B cell (primary cell): ENCODE measurements at regions not wholly inside any gene's neighbourhood (a gene's known extent, or its start where the extent isn't known, plus 50 kb on each side); places are given as distances from the start of the nearest gene placed in this dataset.

ENCODE experiments used
- ATAC-seq: fragments of 200-7000 bp; cut with Tn5 transposase; one replicate; pipeline ENCODE4 v1.10.0; 2021; ENCODE audit warnings: low read depth, mild to moderate bottlenecking, moderate number of reproducible peaks, moderate library complexity
- CTCF ChIA-PET: fragments of 350-600 bp; sonication (Branson Sonifier 250); formaldehyde crosslinking; loops from one replicate; lab custom pipeline; 2021; ENCODE audit warnings: antibody characterized with exemption, inconsistent platforms; lab: Charles Lee
- POLR2A ChIA-PET: fragments of 350-600 bp; sonication (Branson Sonifier 250); formaldehyde crosslinking; loops from one replicate; lab custom pipeline; 2021; ENCODE audit warnings: antibody characterized with exemption; lab: Charles Lee
- DNase-seq: peaks from one replicate; pipeline ENCODE4 v3.0.0; 2013
- H2AFZ ChIP-seq: 2 replicates; pipeline ENCODE4 v1.6.1; 2012; ENCODE audit warnings: mild to moderate bottlenecking, low read depth, low read length; ENCODE audit not compliant: insufficient read depth, poor library complexity, severe bottlenecking
- H3K27ac ChIP-seq, 2 donors: 1 replicate in 1 of 2; 2 replicates in 1 of 2; pipeline ENCODE4 v1.5.1; 2012 to 2013; ENCODE audit warnings: low read length in 2 of 2, mild to moderate bottlenecking in 2 of 2, moderate library complexity in 1 of 2
- H3K27me3 ChIP-seq, 4 experiments: fragments of 200-600 bp in 1 of 4; sonication (generic) in 1 of 4; replicated peaks in 1 of 4; 1 replicate in 2 of 4; 2 replicates in 2 of 4; pipeline versions ENCODE4 v1.6.1 to v1.7.0; 2013 to 2016; ENCODE audit warnings: low read length in 3 of 4, mild to moderate bottlenecking in 2 of 4, mixed read lengths in 1 of 4, moderate library complexity in 1 of 4; ENCODE audit not compliant: insufficient read depth in 4 of 4, control insufficient read depth in 3 of 4; ENCODE audit errors: control extremely low read depth in 1 of 4
- H3K36me3 ChIP-seq, 2 experiments: replicated peaks in 1 of 2; 1 replicate in 1 of 2; 2 replicates in 1 of 2; pipeline versions ENCODE4 v1.6.1 to v1.7.1; 2013; ENCODE audit warnings: low read length in 1 of 2; ENCODE audit not compliant: insufficient read depth in 2 of 2, control insufficient read depth in 1 of 2; ENCODE audit errors: control extremely low read depth in 1 of 2, extremely low read depth in 1 of 2
- H3K4me1 ChIP-seq, 2 donors: fragments of 200-600 bp in 1 of 2; sonication (generic) in 1 of 2; 1 replicate in 1 of 2; 2 replicates in 1 of 2; pipeline versions ENCODE4 v1.5.1 to v1.6.1; 2013 to 2017; ENCODE audit warnings: low read length in 2 of 2; ENCODE audit not compliant: control insufficient read depth in 2 of 2, insufficient read depth in 2 of 2
- H3K4me2 ChIP-seq: replicated peaks from 2 replicates; pipeline ENCODE3; 2012; ENCODE audit warnings: mild to moderate bottlenecking, low read depth, low read length; ENCODE audit not compliant: poor library complexity, severe bottlenecking
- H3K4me3 ChIP-seq, 5 experiments: fragments of 200-600 bp in 1 of 5; sonication (generic) in 1 of 5; 1 replicate in 3 of 5; 2 replicates in 2 of 5; pipeline versions ENCODE4 v1.5.1 to v1.7.0; 2011 to 2016; ENCODE audit warnings: low read length in 4 of 5, mild to moderate bottlenecking in 4 of 5, low read depth in 2 of 5, control low read depth in 1 of 5, moderate library complexity in 1 of 5; ENCODE audit not compliant: insufficient read depth in 1 of 5; ENCODE audit errors: control extremely low read depth in 1 of 5, extremely low read depth in 1 of 5
- H3K79me2 ChIP-seq: fragments of 200-600 bp; sonication (generic); one replicate; pipeline ENCODE4 v1.6.0; 2016; ENCODE audit warnings: low read length; ENCODE audit not compliant: control insufficient read depth, insufficient read depth
- H3K9ac ChIP-seq: fragments of 200-600 bp; sonication (generic); 2 replicates; pipeline ENCODE4 v1.6.1; 2017; ENCODE audit warnings: mild to moderate bottlenecking, low read length, moderate library complexity
- H3K9me3 ChIP-seq, 3 donors: one replicate each; pipeline versions ENCODE4 v1.6.1 to v1.7.1; 2013; ENCODE audit warnings: low read length in 2 of 3; ENCODE audit not compliant: control insufficient read depth in 2 of 3, insufficient read depth in 1 of 3; ENCODE audit errors: control extremely low read depth in 1 of 3
- H4K20me1 ChIP-seq: 2 replicates; pipeline ENCODE4 v1.6.0; 2012; ENCODE audit warnings: mild to moderate bottlenecking, low read length; ENCODE audit not compliant: insufficient read depth, control insufficient read depth, poor library complexity, severe bottlenecking
- H3K27ac Mint-ChIP-seq: one replicate; pipeline ENCODE4 v1.8.0; 2021; ENCODE audit warnings: mixed read lengths
- H3K27me3 Mint-ChIP-seq: one replicate; pipeline ENCODE4 v1.8.0; 2021; ENCODE audit warnings: mixed read lengths
- H3K4me1 Mint-ChIP-seq: one replicate; pipeline ENCODE4 v1.8.0; 2021; ENCODE audit warnings: mixed read lengths
- H3K4me3 Mint-ChIP-seq: one replicate; pipeline ENCODE4 v1.8.0; 2021; ENCODE audit warnings: mixed read lengths
- H3K9me3 Mint-ChIP-seq: one replicate; pipeline ENCODE4 v1.8.0; 2022; ENCODE audit warnings: mixed read lengths; ENCODE audit not compliant: insufficient read depth
- CTCF ChIP-seq: fragments of 200-600 bp; IDR thresholded peaks from one replicate; pipeline ENCODE4 v1.8.0; 2022; ENCODE audit warnings: antibody characterized with exemption, mild to moderate bottlenecking
- EZH2 ChIP-seq: IDR thresholded peaks from 2 replicates; pipeline ENCODE4 v1.6.1; 2012; ENCODE audit warnings: borderline replicate concordance, low read depth, mild to moderate bottlenecking, moderate library complexity, low read length; ENCODE audit not compliant: insufficient read depth, poor library complexity, severe bottlenecking
- WGBS: methylation state at CpG from one replicate; pipeline ENCODE4 v1.1.5; 2013; ENCODE audit warnings: missing lambda C conversion rate; ENCODE audit not compliant: insufficient coverage; 5-methylcytosine and 5-hydroxymethylcytosine counted together
- intact Hi-C: fragments of 100-400 bp; cut with micrococcal nuclease; formaldehyde crosslinking; loops from one replicate; pipeline ENCODE4 v1.10.0; 2022

GRCh38 chr16:9185381-9185780 lies 93.9 kb downstream of the HAPSTR1 start:
- H3K27ac Mint-ChIP-seq = no peak overlapping the region
- no peak overlapping the region for H3K27ac ChIP-seq
- intact Hi-C loops = no loop called here
- DNase-seq = no peak
- no peaks in the 10 kb centered on the region for H3K9me3 ChIP-seq
- H3K4me1 ChIP-seq = no peaks in the 10 kb centered on the region
- no peak overlapping the region for H2AFZ ChIP-seq
- ChIA-PET CTCF (no interaction called here), POLR2A (no interaction called here)
- no peak overlapping the region for H3K9ac ChIP-seq
- H3K27me3 ChIP-seq = no peaks in the 10 kb centered on the region
- no peaks in the 10 kb centered on the region for H3K36me3 ChIP-seq
- H3K27me3 Mint-ChIP-seq = peaks cover 9% of the 10 kb centered on the region
- ATAC-seq = no peak
- no peaks in the 10 kb centered on the region for H3K4me1 Mint-ChIP-seq
- H3K9me3 Mint-ChIP-seq = peaks cover 2% of the 10 kb centered on the region
- no peaks in the 10 kb centered on the region for H3K79me2 ChIP-seq
- TF ChIP-seq EZH2 (no peak), CTCF (no peak)
- no peaks in the 10 kb centered on the region for H4K20me1 ChIP-seq
- WGBS = no CpG with 5 or more reads among the region's 2 CpGs
- no peak overlapping the region for H3K4me2 ChIP-seq
- H3K4me3 Mint-ChIP-seq = no peak overlapping the region
- H3K4me3 ChIP-seq = no peak overlapping the region

- ATAC-seq = no peak
- TF ChIP-seq CTCF (no peak), EZH2 (no peak)
- H3K27me3 Mint-ChIP-seq = peaks cover 6% of the 10 kb centered on the region
Measured at GRCh38 chr16:9186061-9186460, 94.6 kb downstream of the HAPSTR1 start.

More at GRCh38 chr16:9186061-9186460, 94.6 kb downstream of the HAPSTR1 start:
- Histone ChIP-seq H4K20me1 (no peaks in the 10 kb centered on the region), H3K4me2 (no peak overlapping the region), H3K27ac (no peak overlapping the region), H3K4me1 (no peaks in the 10 kb centered on the region), H2AFZ (no peak overlapping the region), H3K36me3 (no peaks in the 10 kb centered on the region), H3K9ac (no peak overlapping the region), H3K79me2 (no peaks in the 10 kb centered on the region), H3K9me3 (no peaks in the 10 kb centered on the region), H3K27me3 (no peaks in the 10 kb centered on the region), H3K4me3 (no peak overlapping the region)
- Mint-ChIP-seq H3K4me3 (no peak overlapping the region), H3K9me3 (peaks cover 2% of the 10 kb centered on the region), H3K4me1 (no peaks in the 10 kb centered on the region), H3K27ac (no peak overlapping the region)
- no peak for DNase-seq
- intact Hi-C loops = no loop called here
- CTCF ChIA-PET = no interaction called here
- POLR2A ChIA-PET = no interaction called here
- WGBS = 100% methylated on average over 2 of the region's 3 CpGs
